ENCODE measurements at regions not wholly inside any gene's neighbourhood (a gene's known extent, or its start where the extent isn't known, plus 50 kb on each side); places are given as distances from the start of the nearest gene placed in this dataset.

DNA sequence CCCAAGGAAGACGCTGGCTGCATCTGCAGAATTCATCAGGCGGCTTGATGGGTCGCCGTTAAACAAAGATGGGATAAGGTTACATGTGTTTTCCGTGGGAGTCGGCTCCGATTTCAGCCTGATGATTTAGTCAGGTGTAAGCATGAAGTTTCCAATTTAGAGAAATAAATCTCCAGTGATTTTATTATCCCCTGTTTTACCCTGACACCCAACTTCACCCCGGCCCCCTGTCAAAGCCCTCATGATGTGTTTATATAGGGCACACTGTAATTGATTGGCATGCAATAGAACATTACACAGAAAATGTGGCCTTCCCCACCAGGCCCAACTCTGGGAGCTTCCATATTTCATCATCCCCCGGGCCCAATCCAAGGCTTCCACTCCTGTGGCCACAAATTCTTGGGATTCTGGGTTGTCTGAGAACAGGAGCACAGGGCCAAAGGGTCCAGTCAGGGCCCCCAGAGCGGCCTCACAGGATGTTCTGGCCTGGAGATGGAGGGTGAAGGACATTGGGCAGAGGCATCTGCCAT, 72.5 kb downstream of the FOXD2 start:
- H3K27me3 Mint-ChIP-seq (ENCODE audit: unreplicated experiment), result peaks cover 51% of the 10 kb centered on the region
- no peak for TF ChIP-seq CTCF (IDR thresholded peaks at IDR 0.05)

GRCh38 chr1:47511825-47512224, 74.0 kb downstream of the FOXD2 start:
- Mint-ChIP-seq H3K36me3 (ENCODE audit: unreplicated experiment) (no peaks in the 10 kb centered on the region), H3K4me3 (ENCODE audit: unreplicated experiment) (no peak overlapping the region), H3K27ac (ENCODE audit: unreplicated experiment) (no peak overlapping the region), H3K27me3 (ENCODE audit: unreplicated experiment) (peaks cover 41% of the 10 kb centered on the region), H3K4me1 (ENCODE audit: unreplicated experiment) (peaks cover 6% of the 10 kb centered on the region), H3K9me3 (ENCODE audit: unreplicated experiment) (peaks cover 5% of the 10 kb centered on the region)
- no peak for TF ChIP-seq CTCF (IDR thresholded peaks at IDR 0.05)
- DNase-seq (ENCODE audit: extremely low spot score, unreplicated experiment), result no peak

More for the DNA sequence above, 72.5 kb downstream of the FOXD2 start:
- no peak overlapping the region for H3K4me3 Mint-ChIP-seq (ENCODE audit: unreplicated experiment)
- no peaks in the 10 kb centered on the region for H3K36me3 Mint-ChIP-seq (ENCODE audit: unreplicated experiment)
- peaks cover 6% of the 10 kb centered on the region for H3K4me1 Mint-ChIP-seq (ENCODE audit: unreplicated experiment)
- DNase-seq (ENCODE audit: extremely low spot score, unreplicated experiment), result no peak
- H3K9me3 Mint-ChIP-seq (ENCODE audit: unreplicated experiment), result peaks cover 5% of the 10 kb centered on the region
- H3K27ac Mint-ChIP-seq (ENCODE audit: unreplicated experiment), result no peak overlapping the region

DNA sequence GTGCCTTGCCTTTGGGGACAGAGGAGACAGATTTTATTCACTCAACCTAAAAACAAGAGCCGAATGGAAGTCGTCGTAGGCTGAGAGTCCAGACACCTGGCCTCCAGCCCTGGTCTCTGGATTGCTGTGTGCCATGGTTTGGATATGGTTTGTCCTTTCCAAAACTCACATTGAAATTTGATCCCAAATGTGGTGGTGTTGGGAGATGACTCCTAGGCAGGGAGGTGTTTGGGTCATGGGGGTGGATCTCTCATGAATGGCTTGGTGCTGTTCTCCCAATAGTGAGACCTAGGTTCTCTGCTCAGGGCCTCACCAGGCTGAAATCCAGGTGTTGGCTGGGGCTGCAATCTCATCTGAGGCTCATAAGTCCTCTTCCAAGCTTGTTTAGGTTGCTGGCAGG, 75.5 kb downstream of the FOXD2 start:
- Mint-ChIP-seq H3K36me3 (ENCODE audit: unreplicated experiment) (no peaks in the 10 kb centered on the region), H3K9me3 (ENCODE audit: unreplicated experiment) (peaks cover 5% of the 10 kb centered on the region), H3K4me1 (ENCODE audit: unreplicated experiment) (peaks cover 6% of the 10 kb centered on the region), H3K27ac (ENCODE audit: unreplicated experiment) (no peak overlapping the region), H3K27me3 (ENCODE audit: unreplicated experiment) (peaks cover 44% of the 10 kb centered on the region), H3K4me3 (ENCODE audit: unreplicated experiment) (no peak overlapping the region)
- TF ChIP-seq CTCF (IDR thresholded peaks at IDR 0.05), result no peak
- DNase-seq (ENCODE audit: extremely low spot score, unreplicated experiment), result no peak

DNA sequence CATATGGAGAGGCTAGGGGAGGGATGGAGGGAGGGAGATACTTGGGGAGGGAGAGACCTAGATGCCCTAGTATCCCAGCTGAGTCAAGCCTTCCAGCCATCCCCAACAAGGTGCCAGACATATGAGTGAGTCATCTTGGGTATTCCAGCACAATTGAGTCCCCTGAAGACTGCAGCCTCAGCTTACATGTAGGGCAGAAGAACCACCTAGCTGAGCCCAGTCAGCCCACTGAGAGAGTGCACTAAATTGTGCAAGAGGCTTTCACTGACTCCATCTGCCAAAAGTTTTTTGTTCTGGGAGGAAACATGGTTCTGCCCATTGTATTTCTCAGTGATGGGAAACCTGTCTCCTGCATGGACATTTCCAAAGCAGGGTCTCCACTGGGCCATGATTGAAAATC, 76.4 kb downstream of the FOXD2 start:
- no peaks in the 10 kb centered on the region for H3K36me3 Mint-ChIP-seq (ENCODE audit: unreplicated experiment)
- peaks cover 40% of the 10 kb centered on the region for H3K27me3 Mint-ChIP-seq (ENCODE audit: unreplicated experiment)
- no peak overlapping the region for H3K4me3 Mint-ChIP-seq (ENCODE audit: unreplicated experiment)
- peaks cover 5% of the 10 kb centered on the region for H3K9me3 Mint-ChIP-seq (ENCODE audit: unreplicated experiment)
- no peak for TF ChIP-seq CTCF (IDR thresholded peaks at IDR 0.05)
- DNase-seq (ENCODE audit: extremely low spot score, unreplicated experiment), result no peak
- H3K27ac Mint-ChIP-seq (ENCODE audit: unreplicated experiment), result no peak overlapping the region
- H3K4me1 Mint-ChIP-seq (ENCODE audit: unreplicated experiment), result peaks cover 1% of the 10 kb centered on the region

DNA sequence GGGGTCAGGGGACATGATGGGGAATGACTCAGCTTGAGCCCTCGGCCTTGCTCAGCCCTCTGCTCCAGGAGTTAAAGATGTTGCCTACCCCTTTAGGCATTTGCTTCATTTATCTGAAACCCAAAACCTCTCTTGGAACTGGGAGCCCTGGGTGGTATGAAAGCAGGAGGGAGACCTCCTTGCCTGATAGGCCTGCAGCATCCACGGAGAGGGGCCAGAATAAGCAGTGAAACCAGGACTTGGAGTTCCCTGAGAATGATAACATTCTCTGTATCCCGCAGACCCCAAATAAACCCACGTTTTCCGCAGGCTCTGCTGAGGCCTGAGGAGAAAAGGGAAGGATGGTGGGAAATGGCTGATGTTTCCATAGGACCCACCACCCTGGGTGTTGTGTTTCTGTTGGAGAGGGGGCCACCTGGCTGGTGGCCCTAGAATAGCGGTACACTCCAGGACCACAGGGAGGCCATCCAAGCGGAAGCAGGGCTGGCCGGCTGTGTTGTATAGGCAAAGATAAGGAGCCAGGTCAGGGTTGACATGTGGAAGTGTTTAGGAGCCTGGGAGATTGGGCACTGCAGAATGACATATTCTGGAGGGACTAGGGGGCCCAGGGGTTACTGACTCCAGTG, 77.4 kb downstream of the FOXD2 start:
- peaks cover 42% of the 10 kb centered on the region for H3K27me3 Mint-ChIP-seq (ENCODE audit: unreplicated experiment)
- H3K4me1 Mint-ChIP-seq (ENCODE audit: unreplicated experiment), result no peaks in the 10 kb centered on the region
- no peak for TF ChIP-seq CTCF (IDR thresholded peaks at IDR 0.05)
- H3K27ac Mint-ChIP-seq (ENCODE audit: unreplicated experiment), result no peak overlapping the region
- H3K36me3 Mint-ChIP-seq (ENCODE audit: unreplicated experiment), result no peaks in the 10 kb centered on the region
- H3K4me3 Mint-ChIP-seq (ENCODE audit: unreplicated experiment), result no peak overlapping the region
- H3K9me3 Mint-ChIP-seq (ENCODE audit: unreplicated experiment), result peaks cover 5% of the 10 kb centered on the region
- DNase-seq (ENCODE audit: extremely low spot score, unreplicated experiment), result no peak
